Stomach (tissue), 4 donors: ENCODE measurements at regions not wholly inside any gene's neighbourhood (a gene's known extent, or its start where the extent isn't known, plus 50 kb on each side); places are given as distances from the start of the nearest gene placed in this dataset.

ENCODE experiments used
- POLR2AphosphoS5 ChIP-seq, 3 donors: sonication (generic); formaldehyde crosslinking; IDR thresholded peaks; one replicate each; pipeline ENCODE4 v1.6.1; 2016; ENCODE audit warnings: antibody characterized with exemption in 3 of 3
- TF ChIP-seq, protein P1 (sequence below), 7 experiments: fragments of 450-650 bp in 4 of 7; fragments of 200-600 bp in 3 of 7; sonication (generic) in 3 of 7; IDR thresholded peaks; one replicate each; pipeline ENCODE4 v1.5.1; 2016 to 2019; ENCODE audit warnings: antibody characterized with exemption in 7 of 7, control low read depth in 2 of 7, mild to moderate bottlenecking in 1 of 7

DNA sequence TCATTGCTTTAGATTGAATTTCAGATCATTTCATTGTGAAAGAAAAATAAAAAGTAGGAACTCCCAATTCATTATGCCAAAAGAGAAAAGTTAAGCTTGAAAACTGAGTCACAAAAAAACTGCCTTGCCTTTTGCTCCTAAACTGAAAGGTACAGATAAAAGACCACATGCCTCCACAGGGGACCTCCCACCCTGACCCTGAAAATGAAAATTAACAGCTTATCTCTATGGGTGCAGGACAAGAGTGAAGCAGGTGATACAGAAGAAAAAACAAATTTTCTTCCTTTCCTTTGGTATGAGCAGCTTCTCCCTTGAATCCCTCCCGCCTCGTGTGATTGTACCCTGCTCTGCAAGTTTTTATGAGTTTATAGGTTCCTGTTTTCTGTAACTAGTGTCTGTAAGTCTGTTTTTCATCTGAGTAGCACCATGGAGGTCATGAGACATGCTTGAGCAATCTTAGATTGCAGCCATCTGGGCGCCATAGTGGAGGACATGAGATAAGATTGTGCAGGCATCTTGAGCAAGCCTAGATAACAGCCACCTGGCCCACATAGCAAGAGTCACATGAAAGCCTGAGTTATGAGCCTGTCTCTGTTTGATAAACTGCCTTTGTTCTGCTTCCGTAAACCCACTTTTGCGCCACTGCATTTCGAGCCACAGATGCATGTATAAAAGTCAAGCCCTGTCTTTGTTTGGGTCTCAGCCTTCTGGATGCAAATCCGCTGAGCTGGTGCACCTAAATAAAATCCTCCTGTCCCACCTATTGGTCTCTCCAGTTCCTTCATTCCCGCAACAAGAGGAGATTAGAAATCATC lies 56.2 kb upstream of the DYNC1I2 start:
- TF ChIP-seq, protein P1, sequence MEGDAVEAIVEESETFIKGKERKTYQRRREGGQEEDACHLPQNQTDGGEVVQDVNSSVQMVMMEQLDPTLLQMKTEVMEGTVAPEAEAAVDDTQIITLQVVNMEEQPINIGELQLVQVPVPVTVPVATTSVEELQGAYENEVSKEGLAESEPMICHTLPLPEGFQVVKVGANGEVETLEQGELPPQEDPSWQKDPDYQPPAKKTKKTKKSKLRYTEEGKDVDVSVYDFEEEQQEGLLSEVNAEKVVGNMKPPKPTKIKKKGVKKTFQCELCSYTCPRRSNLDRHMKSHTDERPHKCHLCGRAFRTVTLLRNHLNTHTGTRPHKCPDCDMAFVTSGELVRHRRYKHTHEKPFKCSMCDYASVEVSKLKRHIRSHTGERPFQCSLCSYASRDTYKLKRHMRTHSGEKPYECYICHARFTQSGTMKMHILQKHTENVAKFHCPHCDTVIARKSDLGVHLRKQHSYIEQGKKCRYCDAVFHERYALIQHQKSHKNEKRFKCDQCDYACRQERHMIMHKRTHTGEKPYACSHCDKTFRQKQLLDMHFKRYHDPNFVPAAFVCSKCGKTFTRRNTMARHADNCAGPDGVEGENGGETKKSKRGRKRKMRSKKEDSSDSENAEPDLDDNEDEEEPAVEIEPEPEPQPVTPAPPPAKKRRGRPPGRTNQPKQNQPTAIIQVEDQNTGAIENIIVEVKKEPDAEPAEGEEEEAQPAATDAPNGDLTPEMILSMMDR (IDR thresholded peaks at IDR 0.05), result no peak
- TF ChIP-seq POLR2AphosphoS5 (IDR thresholded peaks at IDR 0.05), result no peak
